GM12892 (cell line): ENCODE measurements at regions not wholly inside any gene's neighbourhood (a gene's known extent, or its start where the extent isn't known, plus 50 kb on each side); places are given as distances from the start of the nearest gene placed in this dataset.

Experiments used
- POLR2A ChIP-seq: IDR thresholded peaks from 2 replicates; pipeline ENCODE4 v1.6.1; 2011; ENCODE audit warnings: low read depth, low read length, control low read depth
- POLR2AphosphoS5 ChIP-seq: IDR thresholded peaks from 2 replicates; pipeline ENCODE4 v1.6.1; 2011; ENCODE audit warnings: low read depth, low read length, control low read depth
- TAF1 ChIP-seq: IDR thresholded peaks from 2 replicates; pipeline ENCODE4 v1.6.1; 2011; ENCODE audit warnings: low read depth, mild to moderate bottlenecking, control low read depth, low read length, borderline replicate concordance

DNA sequence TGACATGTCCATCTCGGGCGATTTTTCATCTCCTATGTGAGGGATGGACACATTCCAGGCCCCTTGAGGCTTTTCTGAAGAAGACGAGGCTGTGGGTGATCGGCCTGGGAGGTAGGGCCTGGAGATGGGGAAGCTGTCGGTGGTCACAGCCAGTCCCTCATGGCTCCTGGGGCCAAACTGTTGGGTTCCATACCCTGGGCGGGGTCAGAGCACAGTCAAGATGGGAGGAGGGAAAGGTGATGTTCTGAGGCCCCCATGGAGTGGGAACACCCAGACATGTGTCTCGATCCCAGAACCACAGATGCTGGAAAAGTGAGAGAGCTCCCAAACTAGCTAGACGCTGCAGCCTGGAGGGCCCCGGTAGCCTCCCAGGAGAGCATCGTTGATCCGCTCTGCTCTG lies 157.5 kb upstream of the C1orf174 start:
- TF ChIP-seq POLR2A (no peak), POLR2AphosphoS5 (no peak), TAF1 (no peak)
